ENCODE measurements at regions not wholly inside any gene's neighbourhood (a gene's known extent, or its start where the extent isn't known, plus 50 kb on each side); places are given as distances from the start of the nearest gene placed in this dataset.
"Not testable (repeated sequence)": the region's sequence is repeated elsewhere in the genome, so short reads cannot be mapped to it uniquely, and the experiment has no call there.

GRCh38 chr1:95905818-95906395 is 671.9 kb downstream of the RWDD3 start:
- DNase-seq (ENCODE audit: low read depth), result no peak

GRCh38 chr1:95911739-95912138 is 677.7 kb downstream of the RWDD3 start:
- DNase-seq (ENCODE audit: low read depth), result not testable (repeated sequence)

GRCh38 chr1:95916616-95917015 is 682.6 kb downstream of the RWDD3 start:
- DNase-seq (ENCODE audit: low read depth), result no peak

GRCh38 chr1:95924684-95925083 is 690.7 kb downstream of the RWDD3 start:
- DNase-seq (ENCODE audit: low read depth), result no peak

- DNase-seq (ENCODE audit: low read depth), result no peak
Measured at GRCh38 chr1:95926331-95926730, 692.3 kb downstream of the RWDD3 start.

- DNase-seq (ENCODE audit: low read depth), result no peak
Measured at GRCh38 chr1:95927061-95927460, 693.1 kb downstream of the RWDD3 start.

GRCh38 chr1:95935719-95936118 is 701.7 kb downstream of the RWDD3 start:
- DNase-seq (ENCODE audit: low read depth), result no peak

- no peak for DNase-seq (ENCODE audit: low read depth)
Measured at GRCh38 chr1:95941121-95941798, 707.2 kb downstream of the RWDD3 start.

GRCh38 chr1:95948023-95948422 is 714.0 kb downstream of the RWDD3 start:
- DNase-seq (ENCODE audit: low read depth), result no peak

- DNase-seq (ENCODE audit: low read depth), result no peak
Measured at GRCh38 chr1:95951371-95952102, 717.5 kb downstream of the RWDD3 start.

- no peak for DNase-seq (ENCODE audit: low read depth)
Measured at GRCh38 chr1:95953015-95953414, 719.0 kb downstream of the RWDD3 start.

- DNase-seq (ENCODE audit: low read depth), result no peak
Measured at GRCh38 chr1:95954585-95954984, 720.6 kb downstream of the RWDD3 start.

- DNase-seq (ENCODE audit: low read depth), result no peak
Measured at GRCh38 chr1:95956215-95956614, 722.2 kb downstream of the RWDD3 start.

- no peak for DNase-seq (ENCODE audit: low read depth)
Measured at GRCh38 chr1:95957748-95958147, 723.7 kb downstream of the RWDD3 start.

- no peak for DNase-seq (ENCODE audit: low read depth)
Measured at GRCh38 chr1:95966866-95967265, 732.9 kb downstream of the RWDD3 start.

GRCh38 chr1:95974586-95974985 is 740.6 kb downstream of the RWDD3 start:
- DNase-seq (ENCODE audit: low read depth), result no peak

GRCh38 chr1:95982711-95983110 is 738.9 kb upstream of the PTBP2 start:
- no peak for DNase-seq (ENCODE audit: low read depth)

- no peak for DNase-seq (ENCODE audit: low read depth)
Measured at GRCh38 chr1:95983831-95984230, 737.8 kb upstream of the PTBP2 start.

GRCh38 chr1:95984798-95985374 is 736.7 kb upstream of the PTBP2 start:
- no peak for DNase-seq (ENCODE audit: low read depth)

- no peak for DNase-seq (ENCODE audit: low read depth)
Measured at GRCh38 chr1:95990033-95990432, 731.6 kb upstream of the PTBP2 start.

- DNase-seq (ENCODE audit: low read depth), result no peak
Measured at GRCh38 chr1:95991787-95992520, 729.6 kb upstream of the PTBP2 start.

GRCh38 chr1:95994643-95995042 is 726.9 kb upstream of the PTBP2 start:
- DNase-seq (ENCODE audit: low read depth), result no peak
